CD4-positive, CD25-positive, alpha-beta regulatory T cell (primary cell): ENCODE measurements at regions not wholly inside any gene's neighbourhood (a gene's known extent, or its start where the extent isn't known, plus 50 kb on each side); places are given as distances from the start of the nearest gene placed in this dataset.

Source experiments
- ATAC-seq, 2 donors: fragments of 150-1000 bp; cut with Tn5 transposase; one replicate each; pipeline ENCODE4 v1.10.0; 2021; ENCODE audit warnings: low read depth in 2 of 2, moderate number of reproducible peaks in 2 of 2, moderate library complexity in 1 of 2
- DNase-seq, 3 donors: peaks; one replicate each; pipeline versions ENCODE4 v3.0.0 to v3.0.0-alpha.2; 2012 to 2022; ENCODE audit warnings: mixed read lengths in 1 of 3
- H3K27ac ChIP-seq: one replicate; pipeline ENCODE4 v1.7.0; 2013; ENCODE audit warnings: mild to moderate bottlenecking, low read length; ENCODE audit not compliant: insufficient read depth, poor library complexity, severe bottlenecking
- H3K27me3 ChIP-seq: one replicate; pipeline ENCODE4 v1.7.0; 2013; ENCODE audit warnings: low read length; ENCODE audit not compliant: control insufficient read depth, insufficient read depth
- H3K36me3 ChIP-seq: one replicate; pipeline ENCODE4 v1.7.0; 2013; ENCODE audit warnings: mild to moderate bottlenecking, low read length, moderate library complexity; ENCODE audit not compliant: control insufficient read depth, insufficient read depth
- H3K4me1 ChIP-seq: 2 replicates; pipeline ENCODE4 v1.7.0; 2013; ENCODE audit warnings: mild to moderate bottlenecking, low read length; ENCODE audit not compliant: insufficient read depth, control insufficient read depth, poor library complexity, severe bottlenecking
- H3K4me3 ChIP-seq: one replicate; pipeline ENCODE4 v1.7.0; 2013; ENCODE audit warnings: low read depth, mild to moderate bottlenecking, low read length, moderate library complexity
- H3K9me3 ChIP-seq, 2 experiments: 1 replicate in 1 of 2; 2 replicates in 1 of 2; pipeline ENCODE4 v1.7.0; 2013; ENCODE audit warnings: low read length in 2 of 2, mild to moderate bottlenecking in 1 of 2, moderate library complexity in 1 of 2; ENCODE audit not compliant: control insufficient read depth in 2 of 2
- H3K27ac Mint-ChIP-seq, 3 donors: one replicate each; pipeline ENCODE4 v1.8.0; 2020 to 2022; ENCODE audit warnings: mild to moderate bottlenecking in 3 of 3, mixed read lengths in 3 of 3, moderate library complexity in 2 of 3
- H3K27me3 Mint-ChIP-seq: one replicate; pipeline ENCODE4 v1.8.0; 2022; ENCODE audit warnings: mild to moderate bottlenecking, mixed read lengths
- H3K36me3 Mint-ChIP-seq: one replicate; pipeline ENCODE4 v1.8.0; 2020; ENCODE audit warnings: mixed read lengths
- H3K4me1 Mint-ChIP-seq, 4 donors: one replicate each; pipeline ENCODE4 v1.8.0; 2020 to 2022; ENCODE audit warnings: mixed read lengths in 4 of 4, mild to moderate bottlenecking in 1 of 4
- H3K4me3 Mint-ChIP-seq, 4 donors: one replicate each; pipeline ENCODE4 v1.8.0; 2020 to 2022; ENCODE audit warnings: mild to moderate bottlenecking in 4 of 4, mixed read lengths in 4 of 4, moderate library complexity in 3 of 4
- H3K9me3 Mint-ChIP-seq, 7 donors: one replicate each; pipeline ENCODE4 v1.8.0; 2020 to 2022; ENCODE audit warnings: mixed read lengths in 7 of 7, mild to moderate bottlenecking in 3 of 7, moderate library complexity in 2 of 7

GRCh38 chr2:150783896-150784295 is 296.4 kb upstream of the RND3 start:
- H3K9me3 Mint-ChIP-seq = no peaks in the 10 kb centered on the region
- H3K27ac Mint-ChIP-seq = no peak overlapping the region

GRCh38 chr2:150783015-150783414 is 295.5 kb upstream of the RND3 start:
- peaks cover 0 to 2% (median 0%) of the 10 kb centered on the region in 7 donors for H3K9me3 Mint-ChIP-seq
- no peaks in the 10 kb centered on the region for H3K9me3 ChIP-seq

More at GRCh38 chr2:150783896-150784295, 296.4 kb upstream of the RND3 start:
- Histone ChIP-seq H3K27me3 (no peaks in the 10 kb centered on the region), H3K4me3 (no peak overlapping the region), H3K36me3 (no peaks in the 10 kb centered on the region), H3K4me1 (no peaks in the 10 kb centered on the region), H3K27ac (no peak overlapping the region), H3K9me3 (no peaks in the 10 kb centered on the region)
- no peak for ATAC-seq
- Mint-ChIP-seq H3K36me3 (no peaks in the 10 kb centered on the region), H3K4me1 (no peaks in the 10 kb centered on the region), H3K4me3 (no peak overlapping the region), H3K27me3 (peaks cover 6% of the 10 kb centered on the region)
- DNase-seq = no peak

GRCh38 chr2:150782613-150783012 is 295.1 kb upstream of the RND3 start:
- H3K27ac Mint-ChIP-seq = no peak overlapping the region
- no peaks in the 10 kb centered on the region for H3K36me3 Mint-ChIP-seq
- no peaks in the 10 kb centered on the region for H3K4me1 ChIP-seq
- peaks cover 6% of the 10 kb centered on the region for H3K27me3 Mint-ChIP-seq
- H3K4me3 Mint-ChIP-seq = no peak overlapping the region
- H3K9me3 ChIP-seq = no peaks in the 10 kb centered on the region
- no peaks in the 10 kb centered on the region for H3K27me3 ChIP-seq
- DNase-seq (no peak), ATAC-seq (no peak)
- no peak overlapping the region for H3K27ac ChIP-seq
- no peaks in the 10 kb centered on the region for H3K4me1 Mint-ChIP-seq
- no peaks in the 10 kb centered on the region for H3K36me3 ChIP-seq
- H3K4me3 ChIP-seq = no peak overlapping the region
- peaks cover 0 to 2% (median 0%) of the 10 kb centered on the region in 7 donors for H3K9me3 Mint-ChIP-seq

More at GRCh38 chr2:150783015-150783414, 295.5 kb upstream of the RND3 start:
- ATAC-seq (no peak), DNase-seq (no peak)
- Histone ChIP-seq H3K4me1 (no peaks in the 10 kb centered on the region), H3K36me3 (no peaks in the 10 kb centered on the region), H3K4me3 (no peak overlapping the region), H3K27me3 (no peaks in the 10 kb centered on the region), H3K27ac (no peak overlapping the region)
- Mint-ChIP-seq H3K27me3 (peaks cover 6% of the 10 kb centered on the region), H3K36me3 (no peaks in the 10 kb centered on the region), H3K4me3 (no peak overlapping the region), H3K4me1 (no peaks in the 10 kb centered on the region), H3K27ac (no peak overlapping the region)

- peaks cover 6% of the 10 kb centered on the region for H3K27me3 Mint-ChIP-seq
- no peak overlapping the region for H3K4me3 Mint-ChIP-seq
- H3K36me3 ChIP-seq = no peaks in the 10 kb centered on the region
- no peaks in the 10 kb centered on the region for H3K27me3 ChIP-seq
- ATAC-seq = no peak
- H3K27ac Mint-ChIP-seq = no peak overlapping the region
- no peaks in the 10 kb centered on the region for H3K36me3 Mint-ChIP-seq
- H3K9me3 ChIP-seq = no peaks in the 10 kb centered on the region
- H3K4me1 Mint-ChIP-seq = no peaks in the 10 kb centered on the region
- H3K4me3 ChIP-seq = no peak overlapping the region
- no peak overlapping the region for H3K27ac ChIP-seq
- peaks cover 0 to 2% (median 0%) of the 10 kb centered on the region in 7 donors for H3K9me3 Mint-ChIP-seq
- DNase-seq = no peak
- H3K4me1 ChIP-seq = no peaks in the 10 kb centered on the region
Measured at GRCh38 chr2:150781142-150781541, 293.7 kb upstream of the RND3 start.

GRCh38 chr2:150778828-150779227 is 291.4 kb upstream of the RND3 start:
- H3K36me3 ChIP-seq = no peaks in the 10 kb centered on the region
- Mint-ChIP-seq H3K9me3 (peaks cover 0 to 6% (median 0%) of the 10 kb centered on the region in 7 donors), H3K27me3 (peaks cover 4% of the 10 kb centered on the region), H3K4me1 (no peaks in the 10 kb centered on the region), H3K36me3 (no peaks in the 10 kb centered on the region), H3K27ac (no peak overlapping the region), H3K4me3 (no peak overlapping the region)
- H3K27me3 ChIP-seq = no peaks in the 10 kb centered on the region
- H3K9me3 ChIP-seq = no peaks in the 10 kb centered on the region
- H3K4me3 ChIP-seq = no peak overlapping the region
- H3K27ac ChIP-seq = no peak overlapping the region
- H3K4me1 ChIP-seq = no peaks in the 10 kb centered on the region
- ATAC-seq = no peak
- DNase-seq = no peak

- Histone ChIP-seq H3K4me1 (no peaks in the 10 kb centered on the region), H3K9me3 (no peaks in the 10 kb centered on the region), H3K4me3 (no peak overlapping the region), H3K27me3 (no peaks in the 10 kb centered on the region), H3K36me3 (no peaks in the 10 kb centered on the region), H3K27ac (no peak overlapping the region)
- H3K27me3 Mint-ChIP-seq = no peaks in the 10 kb centered on the region
- ATAC-seq (no peak), DNase-seq (no peak)
- no peaks in the 10 kb centered on the region for H3K36me3 Mint-ChIP-seq
- no peak overlapping the region for H3K4me3 Mint-ChIP-seq
- H3K4me1 Mint-ChIP-seq = no peaks in the 10 kb centered on the region
- H3K27ac Mint-ChIP-seq = no peak overlapping the region
- peaks cover 0 to 2% (median 0%) of the 10 kb centered on the region in 7 donors for H3K9me3 Mint-ChIP-seq
Measured at GRCh38 chr2:150769421-150769820, 282.0 kb upstream of the RND3 start.

- Mint-ChIP-seq H3K27ac (no peak overlapping the region), H3K4me3 (no peak overlapping the region), H3K4me1 (no peaks in the 10 kb centered on the region), H3K36me3 (no peaks in the 10 kb centered on the region), H3K27me3 (no peaks in the 10 kb centered on the region), H3K9me3 (peaks cover 0 to 3% (median 0%) of the 10 kb centered on the region in 7 donors)
- no peak overlapping the region for H3K27ac ChIP-seq
- H3K4me3 ChIP-seq = no peak overlapping the region
- H3K9me3 ChIP-seq = no peaks in the 10 kb centered on the region
- no peak for DNase-seq
- ATAC-seq = no peak
- H3K4me1 ChIP-seq = no peaks in the 10 kb centered on the region
- H3K36me3 ChIP-seq = no peaks in the 10 kb centered on the region
- no peaks in the 10 kb centered on the region for H3K27me3 ChIP-seq
Measured at GRCh38 chr2:150767991-150768746, 280.7 kb upstream of the RND3 start.

GRCh38 chr2:150762571-150762970 is 275.1 kb upstream of the RND3 start:
- Mint-ChIP-seq H3K4me1 (no peaks in the 10 kb centered on the region), H3K4me3 (no peak overlapping the region), H3K27me3 (no peaks in the 10 kb centered on the region), H3K36me3 (no peaks in the 10 kb centered on the region), H3K9me3 (peaks cover 0 to 5% (median 1%) of the 10 kb centered on the region in 7 donors), H3K27ac (no peak overlapping the region)
- no peak overlapping the region for H3K27ac ChIP-seq
- no peaks in the 10 kb centered on the region for H3K36me3 ChIP-seq
- ATAC-seq = no peak
- no peak overlapping the region for H3K4me3 ChIP-seq
- DNase-seq = no peak
- H3K9me3 ChIP-seq = no peaks in the 10 kb centered on the region
- H3K4me1 ChIP-seq = no peaks in the 10 kb centered on the region
- no peaks in the 10 kb centered on the region for H3K27me3 ChIP-seq
